ENCODE measurements at regions not wholly inside any gene's neighbourhood (a gene's known extent, or its start where the extent isn't known, plus 50 kb on each side); places are given as distances from the start of the nearest gene placed in this dataset.

DNA sequence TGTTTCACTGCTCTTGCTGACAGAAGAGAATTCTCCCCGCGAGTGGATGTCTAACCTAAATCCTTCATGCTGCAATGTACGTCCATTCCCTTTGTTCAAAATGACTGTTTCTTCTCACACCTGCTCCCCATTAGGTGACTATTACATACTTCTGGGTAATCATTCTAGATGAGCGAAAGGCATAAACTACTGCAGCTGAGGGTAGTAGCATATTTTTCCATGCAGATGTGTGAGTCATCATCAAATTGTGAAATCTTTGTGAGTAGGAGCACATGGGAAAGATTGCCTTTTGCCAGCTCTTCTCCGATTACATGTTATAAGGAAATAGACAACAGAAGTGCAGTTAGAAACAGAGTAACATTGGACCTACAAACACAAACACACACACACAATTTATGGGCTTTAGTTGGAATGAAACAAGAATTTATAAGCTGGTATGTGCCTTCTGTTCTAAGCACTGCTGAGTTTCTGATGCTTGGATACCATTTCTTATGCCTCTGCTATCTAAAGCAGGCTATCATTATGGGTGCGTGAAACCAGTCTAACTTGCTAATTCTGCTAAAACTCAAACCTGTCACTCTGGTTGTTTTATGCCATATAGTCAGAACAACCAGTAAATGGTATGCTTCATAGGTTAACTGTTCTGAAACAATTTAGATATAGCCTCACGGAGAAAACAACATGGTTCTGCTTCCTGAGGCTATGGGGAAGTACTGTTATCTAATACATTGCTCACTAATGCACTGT lies 346.9 kb upstream of the PSMD7 start:
- TF ChIP-seq, protein P1, sequence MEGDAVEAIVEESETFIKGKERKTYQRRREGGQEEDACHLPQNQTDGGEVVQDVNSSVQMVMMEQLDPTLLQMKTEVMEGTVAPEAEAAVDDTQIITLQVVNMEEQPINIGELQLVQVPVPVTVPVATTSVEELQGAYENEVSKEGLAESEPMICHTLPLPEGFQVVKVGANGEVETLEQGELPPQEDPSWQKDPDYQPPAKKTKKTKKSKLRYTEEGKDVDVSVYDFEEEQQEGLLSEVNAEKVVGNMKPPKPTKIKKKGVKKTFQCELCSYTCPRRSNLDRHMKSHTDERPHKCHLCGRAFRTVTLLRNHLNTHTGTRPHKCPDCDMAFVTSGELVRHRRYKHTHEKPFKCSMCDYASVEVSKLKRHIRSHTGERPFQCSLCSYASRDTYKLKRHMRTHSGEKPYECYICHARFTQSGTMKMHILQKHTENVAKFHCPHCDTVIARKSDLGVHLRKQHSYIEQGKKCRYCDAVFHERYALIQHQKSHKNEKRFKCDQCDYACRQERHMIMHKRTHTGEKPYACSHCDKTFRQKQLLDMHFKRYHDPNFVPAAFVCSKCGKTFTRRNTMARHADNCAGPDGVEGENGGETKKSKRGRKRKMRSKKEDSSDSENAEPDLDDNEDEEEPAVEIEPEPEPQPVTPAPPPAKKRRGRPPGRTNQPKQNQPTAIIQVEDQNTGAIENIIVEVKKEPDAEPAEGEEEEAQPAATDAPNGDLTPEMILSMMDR (IDR thresholded peaks at IDR 0.05 in 8 of 11, conservative IDR thresholded peaks at IDR 0.05 in 3 of 11): no peak
- no peak for TF ChIP-seq POLR2A (IDR thresholded peaks at IDR 0.05)
- TF ChIP-seq POLR2AphosphoS5 (IDR thresholded peaks at IDR 0.05): no peak

All from spleen (tissue), 7 donors.